Natural killer cell (primary cell): ENCODE measurements at regions not wholly inside any gene's neighbourhood (a gene's known extent, or its start where the extent isn't known, plus 50 kb on each side); places are given as distances from the start of the nearest gene placed in this dataset.

Experiments used
- ATAC-seq, 3 donors: fragments of 150-1000 bp in 2 of 3; fragments of 200-7000 bp in 1 of 3; cut with Tn5 transposase; 1 replicate in 1 of 3; 2 replicates in 2 of 3; pipeline ENCODE4 v1.10.0; 2021; ENCODE audit warnings: mild to moderate bottlenecking in 2 of 3, moderate library complexity in 2 of 3
- DNase-seq, 2 donors: peaks; one replicate each; pipeline versions ENCODE4 v3.0.0 to v3.0.0-alpha.2; 2013 to 2021; ENCODE audit warnings: mixed read lengths in 1 of 2
- H3K27ac ChIP-seq: one replicate; pipeline ENCODE4 v1.5.1; 2013; ENCODE audit warnings: mild to moderate bottlenecking, low read length
- H3K27me3 ChIP-seq: one replicate; pipeline ENCODE4 v1.6.1; 2013; ENCODE audit warnings: low read length; ENCODE audit not compliant: control insufficient read depth, insufficient read depth
- H3K36me3 ChIP-seq: one replicate; pipeline ENCODE4 v1.6.1; 2013; ENCODE audit warnings: low read length; ENCODE audit not compliant: control insufficient read depth, insufficient read depth
- H3K4me1 ChIP-seq: one replicate; pipeline ENCODE4 v1.6.1; 2013; ENCODE audit warnings: low read length; ENCODE audit not compliant: control insufficient read depth, insufficient read depth
- H3K4me3 ChIP-seq: one replicate; pipeline ENCODE4 v1.5.1; 2013; ENCODE audit warnings: low read length
- H3K9me3 ChIP-seq: one replicate; pipeline ENCODE4 v1.6.1; 2013; ENCODE audit warnings: low read length; ENCODE audit not compliant: control insufficient read depth, insufficient read depth
- H3K27ac Mint-ChIP-seq, 2 donors: one replicate each; pipeline ENCODE4 v1.8.0; 2022; ENCODE audit warnings: mild to moderate bottlenecking in 2 of 2, mixed read lengths in 2 of 2, moderate library complexity in 1 of 2
- H3K27me3 Mint-ChIP-seq, 2 donors: one replicate each; pipeline ENCODE4 v1.8.0; 2022; ENCODE audit warnings: low read depth in 2 of 2, mixed read lengths in 2 of 2
- H3K36me3 Mint-ChIP-seq: one replicate; pipeline ENCODE4 v1.8.0; 2022; ENCODE audit warnings: mixed read lengths
- H3K4me1 Mint-ChIP-seq, 2 donors: one replicate each; pipeline ENCODE4 v1.8.0; 2022; ENCODE audit warnings: mixed read lengths in 2 of 2
- H3K4me3 Mint-ChIP-seq: one replicate; pipeline ENCODE4 v1.8.0; 2022; ENCODE audit warnings: mild to moderate bottlenecking, moderate library complexity, mixed read lengths
- H3K9me3 Mint-ChIP-seq, 2 donors: one replicate each; pipeline ENCODE4 v1.8.0; 2022; ENCODE audit warnings: mixed read lengths in 2 of 2
- WGBS: methylation state at CpG from one replicate; pipeline ENCODE4 v1.1.7; 2013; ENCODE audit warnings: missing lambda C conversion rate; ENCODE audit not compliant: insufficient coverage; 5-methylcytosine and 5-hydroxymethylcytosine counted together
- intact Hi-C: fragments of 100-400 bp; cut with micrococcal nuclease; formaldehyde crosslinking; loops from one replicate; pipeline ENCODE4 v1.14.2; 2022
- TF ChIP-seq, protein P1 (sequence below): fragments of 200-600 bp; IDR thresholded peaks from one replicate; pipeline ENCODE4 v1.8.0; 2022; ENCODE audit warnings: antibody characterized with exemption

GRCh38 chr17:77599699-77600098 is 358.8 kb upstream of the TNRC6C start:
- Histone ChIP-seq H3K4me1 (peaks cover 9% of the 10 kb centered on the region), H3K27ac (no peak overlapping the region), H3K9me3 (no peaks in the 10 kb centered on the region), H3K36me3 (no peaks in the 10 kb centered on the region), H3K27me3 (no peaks in the 10 kb centered on the region), H3K4me3 (no peak overlapping the region)
- no peaks in the 10 kb centered on the region for H3K27me3 Mint-ChIP-seq
- peaks cover 0 to 5% of the 10 kb centered on the region in 2 donors for H3K4me1 Mint-ChIP-seq
- H3K9me3 Mint-ChIP-seq, result no peaks in the 10 kb centered on the region
- TF ChIP-seq, protein P1, sequence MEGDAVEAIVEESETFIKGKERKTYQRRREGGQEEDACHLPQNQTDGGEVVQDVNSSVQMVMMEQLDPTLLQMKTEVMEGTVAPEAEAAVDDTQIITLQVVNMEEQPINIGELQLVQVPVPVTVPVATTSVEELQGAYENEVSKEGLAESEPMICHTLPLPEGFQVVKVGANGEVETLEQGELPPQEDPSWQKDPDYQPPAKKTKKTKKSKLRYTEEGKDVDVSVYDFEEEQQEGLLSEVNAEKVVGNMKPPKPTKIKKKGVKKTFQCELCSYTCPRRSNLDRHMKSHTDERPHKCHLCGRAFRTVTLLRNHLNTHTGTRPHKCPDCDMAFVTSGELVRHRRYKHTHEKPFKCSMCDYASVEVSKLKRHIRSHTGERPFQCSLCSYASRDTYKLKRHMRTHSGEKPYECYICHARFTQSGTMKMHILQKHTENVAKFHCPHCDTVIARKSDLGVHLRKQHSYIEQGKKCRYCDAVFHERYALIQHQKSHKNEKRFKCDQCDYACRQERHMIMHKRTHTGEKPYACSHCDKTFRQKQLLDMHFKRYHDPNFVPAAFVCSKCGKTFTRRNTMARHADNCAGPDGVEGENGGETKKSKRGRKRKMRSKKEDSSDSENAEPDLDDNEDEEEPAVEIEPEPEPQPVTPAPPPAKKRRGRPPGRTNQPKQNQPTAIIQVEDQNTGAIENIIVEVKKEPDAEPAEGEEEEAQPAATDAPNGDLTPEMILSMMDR, result no peak
- no peaks in the 10 kb centered on the region for H3K36me3 Mint-ChIP-seq
- no peak overlapping the region for H3K27ac Mint-ChIP-seq
- ATAC-seq, result no peak
- no peak for DNase-seq
- H3K4me3 Mint-ChIP-seq, result no peak overlapping the region
- intact Hi-C loops, result no loop called here

GRCh38 chr17:77600346-77600745 is 358.2 kb upstream of the TNRC6C start:
- Mint-ChIP-seq H3K27me3 (no peaks in the 10 kb centered on the region), H3K27ac (no peak overlapping the region), H3K4me1 (no peaks in the 10 kb centered on the region), H3K36me3 (no peaks in the 10 kb centered on the region), H3K9me3 (no peaks in the 10 kb centered on the region), H3K4me3 (no peak overlapping the region)
- intact Hi-C loops, result no loop called here
- Histone ChIP-seq H3K27ac (no peak overlapping the region), H3K9me3 (no peaks in the 10 kb centered on the region), H3K36me3 (no peaks in the 10 kb centered on the region), H3K4me3 (no peak overlapping the region), H3K27me3 (no peaks in the 10 kb centered on the region), H3K4me1 (peaks cover 5% of the 10 kb centered on the region)
- DNase-seq, result no peak
- WGBS, result 84% methylated on average over 9 of the region's 9 CpGs
- ATAC-seq, result no peak
- TF ChIP-seq, protein P1, result no peak

- no peaks in the 10 kb centered on the region for H3K27me3 ChIP-seq
- no peaks in the 10 kb centered on the region for H3K9me3 ChIP-seq
- no peaks in the 10 kb centered on the region for H3K27me3 Mint-ChIP-seq
- no peaks in the 10 kb centered on the region for H3K36me3 ChIP-seq
- no peaks in the 10 kb centered on the region for H3K4me1 Mint-ChIP-seq
- H3K4me3 ChIP-seq, result no peak overlapping the region
- H3K27ac ChIP-seq, result no peak overlapping the region
- peak in 1 of 2 donors; percentile 7 for DNase-seq
- TF ChIP-seq, protein P1, result no peak
- H3K27ac Mint-ChIP-seq, result no peak overlapping the region
- no peaks in the 10 kb centered on the region for H3K4me1 ChIP-seq
- no peaks in the 10 kb centered on the region for H3K36me3 Mint-ChIP-seq
- H3K9me3 Mint-ChIP-seq, result no peaks in the 10 kb centered on the region
- intact Hi-C loops, result no loop called here
- no peak for ATAC-seq
- 79% methylated on average over 16 of the region's 18 CpGs for WGBS
- H3K4me3 Mint-ChIP-seq, result no peak overlapping the region
These were observed 357.2 kb upstream of the TNRC6C start for GRCh38 chr17:77601054-77601979.
